ENCODE measurements at regions not wholly inside any gene's neighbourhood (a gene's known extent, or its start where the extent isn't known, plus 50 kb on each side); places are given as distances from the start of the nearest gene placed in this dataset.

- Histone ChIP-seq H3K27me3 (ENCODE audit: insufficient read depth, poor library complexity, severe bottlenecking) (no peaks in the 10 kb centered on the region), H3K36me3 (ENCODE audit: low read depth) (no peaks in the 10 kb centered on the region), H3K27ac (ENCODE audit: poor library complexity, severe bottlenecking) (no peak overlapping the region), H3K4me1 (ENCODE audit: insufficient read depth, poor library complexity, severe bottlenecking) (no peaks in the 10 kb centered on the region), H3K4me3 (ENCODE audit: severe bottlenecking) (no peak overlapping the region), H3K9me3 (ENCODE audit: severe bottlenecking) (no peaks in the 10 kb centered on the region)
- DNase-seq (ENCODE audit: low spot score), result no peak
- TF ChIP-seq, protein P1, sequence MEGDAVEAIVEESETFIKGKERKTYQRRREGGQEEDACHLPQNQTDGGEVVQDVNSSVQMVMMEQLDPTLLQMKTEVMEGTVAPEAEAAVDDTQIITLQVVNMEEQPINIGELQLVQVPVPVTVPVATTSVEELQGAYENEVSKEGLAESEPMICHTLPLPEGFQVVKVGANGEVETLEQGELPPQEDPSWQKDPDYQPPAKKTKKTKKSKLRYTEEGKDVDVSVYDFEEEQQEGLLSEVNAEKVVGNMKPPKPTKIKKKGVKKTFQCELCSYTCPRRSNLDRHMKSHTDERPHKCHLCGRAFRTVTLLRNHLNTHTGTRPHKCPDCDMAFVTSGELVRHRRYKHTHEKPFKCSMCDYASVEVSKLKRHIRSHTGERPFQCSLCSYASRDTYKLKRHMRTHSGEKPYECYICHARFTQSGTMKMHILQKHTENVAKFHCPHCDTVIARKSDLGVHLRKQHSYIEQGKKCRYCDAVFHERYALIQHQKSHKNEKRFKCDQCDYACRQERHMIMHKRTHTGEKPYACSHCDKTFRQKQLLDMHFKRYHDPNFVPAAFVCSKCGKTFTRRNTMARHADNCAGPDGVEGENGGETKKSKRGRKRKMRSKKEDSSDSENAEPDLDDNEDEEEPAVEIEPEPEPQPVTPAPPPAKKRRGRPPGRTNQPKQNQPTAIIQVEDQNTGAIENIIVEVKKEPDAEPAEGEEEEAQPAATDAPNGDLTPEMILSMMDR (IDR thresholded peaks at IDR 0.05; ENCODE audit: poor library complexity, severe bottlenecking), result no peak
- no peak for ATAC-seq (ENCODE audit: low read depth)
Measured at GRCh38 chr9:129234491-129234890, 56.4 kb upstream of the IER5L start.

DNA sequence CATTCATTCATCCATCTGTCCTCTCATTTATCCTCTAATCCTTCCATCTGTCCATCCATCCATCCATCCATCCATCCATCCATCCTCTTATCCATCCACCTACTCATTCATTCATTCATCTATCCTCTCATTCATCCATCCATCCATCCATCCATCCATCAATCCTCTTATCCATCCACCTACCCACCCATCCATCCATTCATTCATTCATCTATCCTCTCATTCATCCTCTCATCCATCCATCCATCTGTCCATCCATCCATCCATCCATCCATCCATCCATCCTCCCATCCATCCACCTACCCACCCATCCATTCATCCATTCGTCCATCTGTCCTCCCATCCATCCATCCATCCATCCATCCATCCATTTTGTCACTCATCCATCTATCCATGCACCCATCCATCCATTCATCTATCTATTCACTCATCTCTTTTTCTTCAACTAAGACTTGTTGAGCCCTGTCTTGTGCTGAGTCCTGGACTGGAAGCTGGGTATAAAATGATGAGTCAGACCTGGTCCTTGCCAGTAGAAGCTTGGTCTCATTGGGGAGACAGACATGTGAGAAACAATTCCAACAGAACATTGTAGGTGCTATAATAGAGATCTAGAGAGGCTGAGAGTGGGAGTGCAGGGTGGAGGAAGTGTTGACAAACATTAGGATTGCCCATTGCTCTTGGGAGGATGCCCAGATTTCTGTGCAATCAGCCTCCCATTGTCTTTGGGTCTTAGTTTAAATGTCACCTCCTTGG is 55.0 kb upstream of the IER5L start:
- Histone ChIP-seq H3K4me3 (ENCODE audit: severe bottlenecking) (no peak overlapping the region), H3K27ac (ENCODE audit: poor library complexity, severe bottlenecking) (no peak overlapping the region), H3K4me1 (ENCODE audit: insufficient read depth, poor library complexity, severe bottlenecking) (no peaks in the 10 kb centered on the region), H3K9me3 (ENCODE audit: severe bottlenecking) (no peaks in the 10 kb centered on the region), H3K36me3 (ENCODE audit: low read depth) (no peaks in the 10 kb centered on the region), H3K27me3 (ENCODE audit: insufficient read depth, poor library complexity, severe bottlenecking) (no peaks in the 10 kb centered on the region)
- DNase-seq (ENCODE audit: low spot score) (no peak), ATAC-seq (ENCODE audit: low read depth) (no peak)
- TF ChIP-seq, protein P1 (IDR thresholded peaks at IDR 0.05; ENCODE audit: poor library complexity, severe bottlenecking), result no peak

DNA sequence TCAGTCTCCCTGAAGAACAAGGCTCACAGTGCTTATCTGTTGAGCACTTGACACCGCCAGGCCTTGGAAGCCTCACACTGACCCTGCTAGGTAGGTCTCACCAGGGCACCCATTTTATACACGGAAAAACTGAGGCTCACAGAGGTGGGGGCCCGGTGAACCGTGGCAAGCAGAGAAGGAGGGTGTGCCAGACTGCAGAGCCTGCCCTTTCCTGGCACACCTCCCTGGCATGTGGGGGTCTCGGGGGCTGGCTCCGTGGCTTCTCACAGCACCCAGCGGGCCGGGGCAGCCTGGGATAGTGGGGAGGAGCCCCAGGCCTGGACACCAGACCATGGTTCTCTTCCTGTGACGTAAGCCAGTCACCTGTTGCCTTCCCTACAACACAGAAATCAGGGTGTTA is 53.7 kb upstream of the IER5L start:
- no peak for DNase-seq (ENCODE audit: low spot score)
- ATAC-seq (ENCODE audit: low read depth), result no peak
- Histone ChIP-seq H3K4me3 (ENCODE audit: severe bottlenecking) (no peak overlapping the region), H3K4me1 (ENCODE audit: insufficient read depth, poor library complexity, severe bottlenecking) (no peaks in the 10 kb centered on the region), H3K27me3 (ENCODE audit: insufficient read depth, poor library complexity, severe bottlenecking) (no peaks in the 10 kb centered on the region), H3K36me3 (ENCODE audit: low read depth) (no peaks in the 10 kb centered on the region), H3K9me3 (ENCODE audit: severe bottlenecking) (no peaks in the 10 kb centered on the region), H3K27ac (ENCODE audit: poor library complexity, severe bottlenecking) (no peak overlapping the region)
- TF ChIP-seq, protein P1 (IDR thresholded peaks at IDR 0.05; ENCODE audit: poor library complexity, severe bottlenecking), result no peak

GRCh38 chr9:129231022-129231739 is 53.1 kb upstream of the IER5L start:
- Histone ChIP-seq H3K27ac (ENCODE audit: poor library complexity, severe bottlenecking) (no peak overlapping the region), H3K27me3 (ENCODE audit: insufficient read depth, poor library complexity, severe bottlenecking) (no peaks in the 10 kb centered on the region), H3K4me3 (ENCODE audit: severe bottlenecking) (no peak overlapping the region), H3K36me3 (ENCODE audit: low read depth) (no peaks in the 10 kb centered on the region), H3K4me1 (ENCODE audit: insufficient read depth, poor library complexity, severe bottlenecking) (no peaks in the 10 kb centered on the region), H3K9me3 (ENCODE audit: severe bottlenecking) (no peaks in the 10 kb centered on the region)
- TF ChIP-seq, protein P1 (IDR thresholded peaks at IDR 0.05; ENCODE audit: poor library complexity, severe bottlenecking), result no peak
- ATAC-seq (ENCODE audit: low read depth) (no peak), DNase-seq (ENCODE audit: low spot score) (no peak)

- peaks cover 6% of the 10 kb centered on the region for H3K4me1 ChIP-seq (ENCODE audit: insufficient read depth, poor library complexity, severe bottlenecking)
- ATAC-seq (ENCODE audit: low read depth) (no peak), DNase-seq (ENCODE audit: low spot score) (no peak)
- H3K4me3 ChIP-seq (ENCODE audit: severe bottlenecking), result no peak overlapping the region
- H3K36me3 ChIP-seq (ENCODE audit: low read depth), result no peaks in the 10 kb centered on the region
- TF ChIP-seq, protein P1 (IDR thresholded peaks at IDR 0.05; ENCODE audit: poor library complexity, severe bottlenecking), result no peak
- no peaks in the 10 kb centered on the region for H3K9me3 ChIP-seq (ENCODE audit: severe bottlenecking)
- no peak overlapping the region for H3K27ac ChIP-seq (ENCODE audit: poor library complexity, severe bottlenecking)
- no peaks in the 10 kb centered on the region for H3K27me3 ChIP-seq (ENCODE audit: insufficient read depth, poor library complexity, severe bottlenecking)
Measured at GRCh38 chr9:129230302-129230701, 52.2 kb upstream of the IER5L start.

Measured in RWPE2 (cell line).